HG03135 (cell line): ENCODE measurements at regions not wholly inside any gene's neighbourhood (a gene's known extent, or its start where the extent isn't known, plus 50 kb on each side); places are given as distances from the start of the nearest gene placed in this dataset.

Experiments used
- ATAC-seq: cut with Tn5 transposase; IDR thresholded peaks from one replicate; pipeline ENCODE4 v1.9.1; 2021; ENCODE audit warnings: mild to moderate bottlenecking, moderate library complexity; ENCODE audit not compliant: unreplicated experiment

DNA sequence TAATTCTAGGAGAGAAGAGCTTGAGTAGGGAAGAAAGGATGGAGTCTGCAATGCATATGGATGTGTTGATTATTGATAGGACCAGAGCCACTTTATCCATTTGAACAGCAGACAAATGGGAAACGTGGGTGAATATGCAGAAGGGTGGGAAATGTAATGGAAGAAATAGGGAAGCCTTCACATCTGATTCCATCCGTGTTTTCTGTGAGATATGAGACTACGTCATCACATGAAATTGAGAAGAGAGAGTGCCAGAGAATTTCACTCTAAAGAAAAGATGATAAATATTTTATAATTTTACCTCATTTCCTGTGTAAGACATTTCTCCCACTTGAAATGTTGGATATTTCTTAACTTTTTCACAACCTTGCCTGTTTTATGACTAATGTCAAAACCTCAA, 788.4 kb upstream of the FAM98A start:
- no peak for ATAC-seq

DNA sequence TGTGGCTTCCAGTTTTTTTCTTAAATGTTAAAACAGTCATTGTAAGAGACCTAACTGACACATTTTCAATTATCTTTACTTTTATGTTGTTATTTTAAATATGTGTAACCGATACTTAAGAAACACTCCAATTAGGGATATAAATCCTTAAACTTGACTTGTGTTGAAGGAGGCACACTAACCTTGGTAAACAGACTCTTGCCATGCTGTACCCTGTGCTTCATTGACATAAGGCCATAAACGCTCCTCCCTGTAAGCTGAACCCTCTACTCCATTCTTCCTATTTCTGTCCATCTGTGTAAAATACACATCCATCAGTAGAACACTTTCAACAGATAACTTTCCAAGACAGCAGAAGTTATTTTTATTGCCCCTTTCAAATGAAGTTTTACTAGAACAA, 780.5 kb upstream of the FAM98A start:
- no peak for ATAC-seq

DNA sequence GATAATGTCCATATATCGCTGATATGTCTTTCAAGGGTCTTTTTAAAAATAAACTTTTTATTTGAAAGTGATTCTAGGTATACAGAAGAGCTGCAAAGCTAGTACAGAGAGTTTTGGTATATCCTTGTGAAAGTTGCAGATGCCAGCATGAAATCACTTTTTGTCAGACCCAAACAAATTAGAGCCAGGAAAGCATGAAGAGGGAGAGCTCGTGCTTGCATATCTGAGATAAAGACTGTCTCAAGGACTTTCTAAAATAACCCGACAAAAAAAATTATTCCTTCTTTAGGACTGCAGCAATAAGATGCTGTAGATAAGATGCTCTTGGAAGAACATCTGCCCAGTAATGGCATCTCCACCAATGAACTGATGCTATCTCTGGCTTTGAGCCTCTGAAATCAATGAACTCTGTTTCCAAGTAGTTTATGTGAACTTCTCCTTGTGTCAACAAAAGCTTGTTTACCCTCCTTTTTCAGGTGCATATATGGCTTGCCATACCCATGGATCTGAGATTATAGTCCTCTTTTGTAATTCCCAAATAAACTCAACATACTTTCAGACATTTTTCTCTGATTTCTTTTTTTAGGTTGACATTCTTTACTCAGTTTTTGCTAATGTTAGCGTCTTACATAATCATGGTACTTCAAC, 774.6 kb upstream of the FAM98A start:
- ATAC-seq = no peak

- no peak for ATAC-seq
These were observed 773.9 kb upstream of the FAM98A start for GRCh38 chr2:34372967-34373366.

DNA sequence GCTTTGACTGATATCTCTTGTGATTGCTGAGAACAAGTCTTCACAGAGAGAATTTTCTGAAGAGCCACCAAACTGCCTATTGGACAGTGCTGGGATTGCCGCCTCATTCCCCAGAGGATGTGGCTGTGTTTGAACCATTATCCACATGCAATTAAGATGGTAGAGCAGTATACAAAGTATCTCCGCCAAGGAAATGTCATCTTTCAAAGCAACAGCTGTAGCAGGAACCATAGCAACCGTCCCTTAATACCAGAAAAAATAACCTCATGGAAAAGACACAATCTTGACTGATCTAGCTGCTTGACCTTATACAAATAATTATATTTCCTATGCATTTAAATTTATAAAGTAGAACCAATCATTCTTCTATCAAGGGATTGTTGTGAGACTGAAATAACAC, 772.6 kb upstream of the FAM98A start:
- ATAC-seq = no peak

DNA sequence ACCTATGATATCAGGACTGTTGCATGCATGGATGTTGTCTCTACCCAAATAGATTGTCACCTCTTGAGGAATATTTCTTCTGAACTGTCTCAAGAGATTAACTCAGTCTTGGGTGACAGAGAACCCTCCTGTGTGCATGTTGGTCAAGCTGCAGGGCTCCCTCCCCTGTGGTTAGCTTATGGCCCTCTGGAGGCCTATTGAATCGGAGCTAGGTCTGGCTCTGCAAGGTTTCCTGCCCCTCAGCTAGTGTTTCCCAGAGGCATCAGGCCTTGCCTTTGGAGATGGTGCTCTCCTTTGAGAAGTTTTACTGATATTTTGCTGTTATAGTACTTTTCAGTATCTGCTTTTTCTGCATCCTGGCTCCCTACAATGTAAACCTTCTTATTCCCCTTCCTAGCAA, 769.2 kb upstream of the FAM98A start:
- ATAC-seq = no peak

DNA sequence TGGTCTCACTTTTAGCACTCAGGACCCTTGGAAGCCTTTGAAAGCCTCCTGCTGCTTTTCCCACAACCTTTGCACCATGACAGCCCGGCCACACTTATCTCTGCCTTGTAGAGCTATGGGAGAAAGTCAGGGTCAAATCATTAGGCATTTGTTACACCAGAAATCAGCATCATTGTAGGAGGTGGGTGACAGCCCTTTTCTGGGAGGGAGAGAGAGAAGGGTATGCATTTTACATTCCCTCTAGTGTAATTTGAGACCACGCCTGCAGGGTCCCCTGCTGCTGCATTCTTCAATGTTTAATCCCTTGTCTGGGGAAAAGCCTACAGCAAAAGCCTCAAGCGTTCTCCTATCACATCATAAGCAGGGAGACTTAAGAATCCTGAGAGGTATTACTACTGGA, 766.8 kb upstream of the FAM98A start:
- ATAC-seq = no peak

DNA sequence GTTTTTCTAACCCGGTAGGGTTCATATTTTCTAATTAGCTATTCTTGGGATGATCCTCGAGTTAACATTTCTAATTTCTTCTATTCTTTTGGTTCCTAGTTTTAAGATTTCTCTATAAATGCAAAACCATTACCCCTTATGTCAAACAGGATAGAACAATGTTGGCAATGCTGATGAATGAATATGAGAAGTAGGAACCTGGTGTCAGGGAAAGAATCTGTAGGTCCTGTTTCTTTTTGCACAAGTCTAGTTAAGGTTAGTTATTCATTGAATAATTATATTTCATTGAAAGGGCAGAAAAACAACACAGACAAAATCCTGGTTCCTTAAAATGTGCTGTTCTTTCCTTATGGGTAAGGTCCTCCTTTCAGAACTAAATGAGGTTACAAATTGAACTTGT, 766.4 kb upstream of the FAM98A start:
- ATAC-seq = no peak

- no peak for ATAC-seq
These were observed 754.5 kb upstream of the FAM98A start for GRCh38 chr2:34353509-34354113.

DNA sequence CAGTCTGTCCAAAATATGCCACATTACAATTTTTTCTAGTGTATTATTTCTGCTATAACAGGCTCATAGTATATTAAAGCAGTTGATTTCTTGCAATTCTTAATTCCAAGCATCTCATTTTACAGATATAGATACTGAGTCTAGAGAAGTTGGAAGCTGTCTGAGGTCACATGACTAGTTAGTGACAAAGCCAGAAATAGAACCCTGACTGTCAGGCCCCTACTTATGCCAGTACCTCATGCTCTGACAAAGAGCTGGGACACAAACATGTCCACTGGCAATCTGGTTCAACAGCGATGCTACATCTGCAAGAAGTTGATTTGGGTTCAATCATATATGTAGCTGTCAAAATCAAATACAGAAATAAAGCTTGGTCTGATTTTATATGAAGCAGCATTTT, 750.4 kb upstream of the FAM98A start:
- ATAC-seq = no peak

DNA sequence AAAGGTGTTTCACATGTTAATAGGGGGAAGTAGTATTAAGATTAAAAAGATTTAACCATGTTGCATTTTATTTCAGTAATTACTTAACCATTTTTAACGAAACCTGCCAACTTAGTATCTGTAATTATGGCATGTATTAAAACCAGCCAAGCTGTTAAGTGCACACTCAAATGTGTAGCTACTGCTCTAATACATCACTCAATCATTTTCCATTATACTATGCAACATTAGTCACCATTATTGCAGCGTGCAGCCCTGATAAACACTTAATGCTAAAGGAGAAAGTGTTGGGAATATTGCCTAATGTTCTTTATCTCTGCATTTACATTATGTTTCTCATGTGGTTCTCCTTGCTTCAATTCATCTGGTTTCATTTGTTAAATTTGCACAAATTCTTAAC, 745.9 kb upstream of the FAM98A start:
- ATAC-seq = no peak

GRCh38 chr2:34340307-34340706, 741.2 kb upstream of the FAM98A start:
- no peak for ATAC-seq

- no peak for ATAC-seq
These were observed 738.6 kb upstream of the FAM98A start for GRCh38 chr2:34337735-34338134.

DNA sequence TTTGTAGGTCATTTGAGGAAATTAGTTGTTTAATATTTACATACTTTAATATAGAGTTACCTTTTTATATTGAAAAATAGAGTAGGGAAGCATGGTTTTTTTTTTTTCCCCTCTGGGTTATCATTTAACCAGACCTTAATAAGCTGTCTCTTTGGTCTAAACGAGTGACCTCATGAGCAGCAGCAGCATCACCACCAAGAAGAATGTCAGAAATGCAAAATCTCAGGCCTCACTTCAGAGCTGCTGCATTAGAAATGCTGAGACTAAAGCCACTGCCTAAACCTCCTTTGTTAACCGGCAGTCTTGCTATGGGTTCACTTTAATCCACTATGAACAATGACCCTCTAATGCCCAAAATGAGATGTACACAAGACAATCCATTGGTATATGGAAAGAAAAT, 733.7 kb upstream of the FAM98A start:
- no peak for ATAC-seq

DNA sequence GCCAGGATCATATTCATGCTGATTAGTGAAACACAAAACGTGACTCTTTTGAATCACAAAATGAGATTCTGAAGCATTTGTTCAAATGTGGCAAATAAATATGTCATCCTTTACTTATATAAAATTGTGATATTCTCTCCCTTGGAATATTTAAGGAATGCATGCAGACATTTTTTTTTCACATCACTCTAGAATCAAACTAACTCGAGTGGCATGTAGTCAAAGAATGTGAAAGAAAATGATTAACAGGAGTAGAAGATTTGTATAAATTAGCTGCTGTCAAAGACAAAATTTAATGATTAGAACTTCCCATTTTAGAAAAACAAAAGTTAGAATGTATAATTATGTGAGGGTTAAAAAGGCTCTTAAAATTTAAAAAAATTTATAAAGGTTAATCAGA, 721.0 kb upstream of the FAM98A start:
- ATAC-seq = no peak

GRCh38 chr2:34317797-34318196, 718.7 kb upstream of the FAM98A start:
- no peak for ATAC-seq

DNA sequence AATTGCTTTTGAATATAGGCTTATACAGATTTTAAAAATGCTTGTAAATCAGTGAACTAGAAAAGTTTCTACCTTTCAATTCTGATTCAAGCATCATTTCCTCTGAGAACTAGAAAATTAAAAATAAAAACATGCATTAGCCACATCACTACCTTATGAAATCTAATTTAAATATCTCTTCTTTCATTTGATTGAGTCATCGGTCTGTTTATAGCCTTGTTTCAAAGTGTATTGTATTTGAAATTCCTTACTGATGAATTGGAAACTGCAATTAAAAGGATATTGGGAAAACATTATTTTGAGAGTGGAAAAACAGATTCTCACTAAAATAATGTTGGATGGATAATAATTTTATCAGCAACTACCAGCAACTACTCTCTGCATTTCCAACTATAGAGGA, 717.7 kb upstream of the FAM98A start:
- ATAC-seq = no peak

DNA sequence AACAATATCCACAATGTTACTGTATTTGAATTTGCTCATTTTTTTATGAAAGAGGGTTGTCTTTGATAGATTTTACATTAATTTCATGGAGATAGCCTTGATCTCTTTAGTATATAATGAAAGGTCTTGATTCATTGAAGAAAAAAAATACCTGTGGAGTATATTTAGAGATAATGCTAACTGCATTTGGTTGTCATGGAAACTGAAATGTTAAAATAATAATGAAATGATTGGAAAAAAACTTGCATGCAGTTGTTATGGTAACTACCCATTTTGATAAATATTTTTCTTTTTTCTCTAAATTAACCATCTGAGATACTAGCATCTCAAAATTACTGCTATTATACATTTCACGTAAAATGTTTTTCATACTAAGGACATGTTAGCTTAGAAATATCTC, 712.7 kb upstream of the FAM98A start:
- no peak for ATAC-seq

DNA sequence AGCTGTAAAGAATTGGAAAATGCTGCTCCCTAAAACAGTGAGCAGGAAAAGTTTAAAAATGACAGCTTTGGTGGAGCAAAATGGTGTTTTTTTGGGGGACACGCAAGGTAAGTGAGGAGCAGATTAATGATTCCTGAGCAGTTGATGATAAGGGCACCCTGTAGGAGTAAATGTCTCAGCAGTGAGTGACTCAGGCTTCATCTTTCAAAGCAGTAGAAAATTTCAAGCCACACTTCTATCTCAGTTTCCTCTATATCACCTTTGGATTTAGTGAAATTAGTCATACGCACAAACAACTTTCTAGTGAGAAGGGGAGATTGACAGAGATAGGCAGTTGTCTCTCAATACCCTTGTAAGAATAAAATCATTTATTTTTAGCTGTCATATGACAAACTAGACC, 709.0 kb upstream of the FAM98A start:
- no peak for ATAC-seq

GRCh38 chr2:34307636-34308035, 708.5 kb upstream of the FAM98A start:
- ATAC-seq = no peak

GRCh38 chr2:34306745-34307144, 707.6 kb upstream of the FAM98A start:
- no peak for ATAC-seq

- ATAC-seq = no peak
These were observed 706.5 kb upstream of the FAM98A start for GRCh38 chr2:34305587-34305986.

DNA sequence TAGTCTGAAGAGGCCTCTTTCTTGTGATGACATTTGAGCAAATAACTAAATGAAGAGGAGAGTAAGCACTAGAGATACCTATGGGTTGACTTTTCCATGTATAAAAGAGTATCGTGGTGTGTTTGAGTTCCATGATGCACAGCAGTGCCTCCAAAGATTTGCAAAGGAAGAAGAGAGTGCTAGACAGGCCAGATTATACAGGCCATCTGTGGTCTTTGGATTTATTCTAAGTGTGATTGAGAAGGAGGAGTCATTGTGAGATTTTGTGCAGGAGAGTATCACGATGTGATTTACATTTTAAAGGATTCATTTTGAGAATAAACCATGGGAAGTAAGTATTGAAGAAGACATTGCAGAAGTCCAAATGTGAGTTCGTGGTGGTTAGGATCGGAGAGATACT, 695.9 kb upstream of the FAM98A start:
- ATAC-seq = no peak
